Mesendoderm (in vitro differentiated cells): ENCODE measurements at regions not wholly inside any gene's neighbourhood (a gene's known extent, or its start where the extent isn't known, plus 50 kb on each side); places are given as distances from the start of the nearest gene placed in this dataset.

ENCODE experiments used
- DNase-seq: peaks from one replicate; pipeline ENCODE4 v3.0.0; 2013
- H2AK5ac ChIP-seq: 2 replicates; pipeline ENCODE4 v1.6.1; 2013; ENCODE audit warnings: low read length, inconsistent platforms
- H2BK120ac ChIP-seq: 2 replicates; pipeline ENCODE4 v1.6.1; 2013; ENCODE audit warnings: low read depth, mild to moderate bottlenecking, low read length, moderate library complexity, mixed read lengths
- H2BK15ac ChIP-seq: replicated peaks from 2 replicates; pipeline ENCODE4 v1.6.1; 2013; ENCODE audit warnings: low read depth, mild to moderate bottlenecking, moderate library complexity
- H2BK5ac ChIP-seq: 2 replicates; pipeline ENCODE4 v1.6.1; 2013; ENCODE audit warnings: low read length, inconsistent platforms
- H3K18ac ChIP-seq: 2 replicates; pipeline ENCODE4 v1.6.1; 2013; ENCODE audit warnings: mild to moderate bottlenecking, low read length, mixed read lengths
- H3K23ac ChIP-seq: one replicate; pipeline ENCODE4 v1.6.1; 2013; ENCODE audit warnings: low read length
- H3K27ac ChIP-seq: 2 replicates; pipeline ENCODE4 v1.5.1; 2013; ENCODE audit warnings: low read depth, mild to moderate bottlenecking, inconsistent platforms, low read length, moderate library complexity
- H3K27me3 ChIP-seq: 2 replicates; pipeline ENCODE4 v1.6.1; 2013; ENCODE audit warnings: low read length, control low read depth, mild to moderate bottlenecking, inconsistent platforms; ENCODE audit not compliant: insufficient read depth, poor library complexity
- H3K36me3 ChIP-seq: 2 replicates; pipeline ENCODE4 v1.6.1; 2013; ENCODE audit warnings: low read length, inconsistent platforms; ENCODE audit not compliant: control insufficient read depth, insufficient read depth
- H3K4ac ChIP-seq: one replicate; pipeline ENCODE4 v1.6.1; 2013; ENCODE audit warnings: low read depth, mild to moderate bottlenecking, low read length, moderate library complexity
- H3K4me1 ChIP-seq: 2 replicates; pipeline ENCODE4 v1.6.1; 2013; ENCODE audit warnings: low read depth, low read length, inconsistent platforms; ENCODE audit not compliant: control insufficient read depth
- H3K4me2 ChIP-seq: 2 replicates; pipeline ENCODE4 v1.6.1; 2013; ENCODE audit warnings: low read length
- H3K4me3 ChIP-seq: 2 replicates; pipeline ENCODE4 v1.5.1; 2013; ENCODE audit warnings: mild to moderate bottlenecking, low read length
- H3K56ac ChIP-seq: one replicate; pipeline ENCODE4 v1.6.1; 2013; ENCODE audit warnings: low read length
- H3K79me1 ChIP-seq: 2 replicates; pipeline ENCODE4 v1.6.1; 2013; ENCODE audit warnings: low read length, inconsistent platforms
- H3K79me2 ChIP-seq: 2 replicates; pipeline ENCODE4 v1.6.1; 2013; ENCODE audit warnings: mild to moderate bottlenecking, low read length; ENCODE audit not compliant: control insufficient read depth, insufficient read depth
- H3K9ac ChIP-seq: 2 replicates; pipeline ENCODE4 v1.6.1; 2013; ENCODE audit warnings: low read length, inconsistent platforms
- H4K5ac ChIP-seq: one replicate; pipeline ENCODE4 v1.6.1; 2013; ENCODE audit warnings: low read length
- H4K8ac ChIP-seq: one replicate; pipeline ENCODE4 v1.6.1; 2013; ENCODE audit warnings: low read depth, mild to moderate bottlenecking, control low read depth, low read length, moderate library complexity
- WGBS: extraction: QIAGEN DNeasy Blood & Tissue Kit; methylation state at CpG from one replicate; pipeline ENCODE4 v1.1.7; 2013; ENCODE audit warnings: low lambda C conversion rate, missing lambda C conversion rate; ENCODE audit not compliant: insufficient coverage; ENCODE audit errors: extremely low coverage; 5-methylcytosine and 5-hydroxymethylcytosine counted together

GRCh38 chr4:128524311-128524710, 236.7 kb upstream of the PGRMC2 start:
- no peak overlapping the region for H2AK5ac ChIP-seq

GRCh38 chr4:128521648-128522111, 234.1 kb upstream of the PGRMC2 start:
- Histone ChIP-seq H4K5ac (no peak overlapping the region), H3K23ac (no peak overlapping the region), H3K9ac (no peak overlapping the region), H3K56ac (no peak overlapping the region), H2BK15ac (no peak overlapping the region), H2AK5ac (no peak overlapping the region), H3K4me1 (peaks cover 7% of the 10 kb centered on the region), H3K4me3 (no peak overlapping the region), H4K8ac (no peak overlapping the region), H3K27ac (no peak overlapping the region), H3K4ac (no peak overlapping the region), H2BK120ac (no peak overlapping the region), H3K36me3 (no peaks in the 10 kb centered on the region), H3K27me3 (no peaks in the 10 kb centered on the region), H3K79me2 (no peaks in the 10 kb centered on the region), H2BK5ac (no peak overlapping the region), H3K4me2 (no peak overlapping the region), H3K79me1 (no peaks in the 10 kb centered on the region), H3K18ac (no peak overlapping the region)
- DNase-seq = peak; percentile 89
- WGBS = no CpG with 5 or more reads among the region's 4 CpGs

More at GRCh38 chr4:128524311-128524710, 236.7 kb upstream of the PGRMC2 start:
- H3K4ac ChIP-seq = no peak overlapping the region
- DNase-seq = no peak
- no peaks in the 10 kb centered on the region for H3K36me3 ChIP-seq
- H3K79me1 ChIP-seq = no peaks in the 10 kb centered on the region
- no CpG with 5 or more reads among the region's 6 CpGs for WGBS
- H2BK15ac ChIP-seq = no peak overlapping the region
- H3K18ac ChIP-seq = no peak overlapping the region
- no peak overlapping the region for H4K5ac ChIP-seq
- H2BK120ac ChIP-seq = no peak overlapping the region
- H3K56ac ChIP-seq = no peak overlapping the region
- H3K4me1 ChIP-seq = peaks cover 3% of the 10 kb centered on the region
- H3K27me3 ChIP-seq = no peaks in the 10 kb centered on the region
- H3K79me2 ChIP-seq = no peaks in the 10 kb centered on the region
- H3K4me3 ChIP-seq = no peak overlapping the region
- H3K9ac ChIP-seq = no peak overlapping the region
- H2BK5ac ChIP-seq = no peak overlapping the region
- no peak overlapping the region for H3K27ac ChIP-seq
- no peak overlapping the region for H3K23ac ChIP-seq
- no peak overlapping the region for H3K4me2 ChIP-seq
- no peak overlapping the region for H4K8ac ChIP-seq

DNA sequence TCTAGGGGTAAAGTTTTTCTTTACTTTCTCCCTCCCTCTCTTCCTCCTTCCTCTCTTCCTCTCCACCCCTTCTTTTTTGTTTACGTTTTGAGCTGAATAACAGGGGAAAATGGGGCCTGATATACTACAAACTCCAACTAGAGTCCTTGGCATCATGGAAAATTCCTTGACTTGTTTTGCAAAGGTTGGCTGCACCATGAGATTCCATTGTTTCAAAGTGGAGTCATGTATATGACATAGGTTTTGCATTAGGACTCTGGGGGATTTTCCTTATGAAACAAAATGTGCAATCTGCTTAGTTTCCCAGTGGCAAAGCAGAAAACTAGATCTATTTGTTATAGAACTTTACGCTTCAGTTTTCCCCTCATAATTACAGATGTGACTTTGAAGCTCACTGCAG, 233.5 kb upstream of the PGRMC2 start:
- H3K23ac ChIP-seq = no peak overlapping the region
- WGBS = no CpG with 5 or more reads among the region's 2 CpGs
- H3K4ac ChIP-seq = no peak overlapping the region
- no peak overlapping the region for H2BK5ac ChIP-seq
- no peak overlapping the region for H2BK15ac ChIP-seq
- no peak overlapping the region for H3K18ac ChIP-seq
- no peak overlapping the region for H2AK5ac ChIP-seq
- peak; percentile 37 for DNase-seq
- no peak overlapping the region for H3K4me2 ChIP-seq
- no peak overlapping the region for H4K5ac ChIP-seq
- H3K4me3 ChIP-seq = no peak overlapping the region
- no peak overlapping the region for H2BK120ac ChIP-seq
- H3K56ac ChIP-seq = no peak overlapping the region
- H3K27ac ChIP-seq = no peak overlapping the region
- H3K4me1 ChIP-seq = peaks cover 7% of the 10 kb centered on the region
- H3K36me3 ChIP-seq = no peaks in the 10 kb centered on the region
- no peak overlapping the region for H3K9ac ChIP-seq
- H3K79me2 ChIP-seq = no peaks in the 10 kb centered on the region
- no peak overlapping the region for H4K8ac ChIP-seq
- H3K79me1 ChIP-seq = no peaks in the 10 kb centered on the region
- no peaks in the 10 kb centered on the region for H3K27me3 ChIP-seq

DNA sequence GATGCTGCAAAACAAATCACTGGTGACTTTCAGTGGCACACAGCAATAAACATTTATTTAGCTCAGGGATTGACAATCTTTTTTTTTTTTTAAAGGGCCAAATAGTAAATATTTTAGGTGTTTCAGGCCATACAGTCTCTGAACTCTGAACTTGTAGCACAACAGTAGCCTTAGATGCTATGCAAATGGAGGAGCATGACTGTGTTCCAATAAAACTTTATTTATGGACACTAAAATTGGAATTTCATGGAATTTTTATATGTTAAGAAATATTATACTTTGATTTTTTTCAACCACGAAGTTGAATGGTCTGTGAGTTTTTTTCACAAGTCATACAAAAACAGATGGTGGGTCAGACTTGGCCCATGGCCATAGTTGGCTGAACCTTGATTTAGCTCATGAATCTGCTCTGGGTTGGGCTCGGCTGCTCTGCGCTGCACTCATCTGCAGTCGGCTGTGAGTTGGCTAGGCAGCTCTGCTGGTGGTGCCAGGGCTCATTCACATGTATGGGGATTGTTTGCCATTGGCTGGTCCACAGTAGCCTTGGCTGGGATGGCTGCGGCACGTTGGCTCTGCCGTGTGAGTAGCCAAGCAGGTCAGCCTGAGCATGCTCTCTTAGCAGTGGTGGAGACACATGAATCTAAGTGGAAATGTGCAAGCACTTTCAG, 231.7 kb upstream of the PGRMC2 start:
- H3K4ac ChIP-seq = no peak overlapping the region
- H2BK5ac ChIP-seq = no peak overlapping the region
- H2AK5ac ChIP-seq = no peak overlapping the region
- WGBS = no CpG with 5 or more reads among the region's 7 CpGs
- no peak overlapping the region for H3K56ac ChIP-seq
- H3K4me3 ChIP-seq = no peak overlapping the region
- H3K23ac ChIP-seq = no peak overlapping the region
- H3K36me3 ChIP-seq = no peaks in the 10 kb centered on the region
- no peak overlapping the region for H3K27ac ChIP-seq
- no peaks in the 10 kb centered on the region for H3K79me2 ChIP-seq
- DNase-seq = no peak
- no peak overlapping the region for H2BK120ac ChIP-seq
- no peak overlapping the region for H3K18ac ChIP-seq
- no peaks in the 10 kb centered on the region for H3K27me3 ChIP-seq
- H3K4me2 ChIP-seq = no peak overlapping the region
- no peak overlapping the region for H2BK15ac ChIP-seq
- H3K9ac ChIP-seq = no peak overlapping the region
- H3K4me1 ChIP-seq = peaks cover 7% of the 10 kb centered on the region
- H3K79me1 ChIP-seq = no peaks in the 10 kb centered on the region
- no peak overlapping the region for H4K8ac ChIP-seq
- no peak overlapping the region for H4K5ac ChIP-seq

GRCh38 chr4:128517739-128518510, 230.3 kb upstream of the PGRMC2 start:
- Histone ChIP-seq H3K36me3 (no peaks in the 10 kb centered on the region), H3K23ac (no peak overlapping the region), H3K56ac (peak overlapping the region; percentile 27), H3K4me3 (no peak overlapping the region), H2BK5ac (no peak overlapping the region), H2AK5ac (no peak overlapping the region), H2BK15ac (no peak overlapping the region), H3K4ac (no peak overlapping the region), H3K9ac (no peak overlapping the region), H4K5ac (no peak overlapping the region), H2BK120ac (no peak overlapping the region), H3K4me1 (peaks cover 7% of the 10 kb centered on the region), H3K27me3 (no peaks in the 10 kb centered on the region), H3K27ac (peak overlapping the region; percentile 58), H3K79me1 (no peaks in the 10 kb centered on the region), H3K18ac (no peak overlapping the region), H3K4me2 (no peak overlapping the region), H4K8ac (no peak overlapping the region), H3K79me2 (no peaks in the 10 kb centered on the region)
- no CpG with 5 or more reads among the region's 5 CpGs for WGBS
- DNase-seq = peak; percentile 88
